Right cardiac atrium (tissue), 5 donors: ENCODE measurements at regions not wholly inside any gene's neighbourhood (a gene's known extent, or its start where the extent isn't known, plus 50 kb on each side); places are given as distances from the start of the nearest gene placed in this dataset.

ENCODE experiments used
- ATAC-seq, 2 donors: fragments of 200-7000 bp; cut with Tn5 transposase; one replicate each; pipeline versions ENCODE4 v1.8.0 to v1.9.1; 2020; ENCODE audit warnings: moderate library complexity in 2 of 2, mild to moderate bottlenecking in 1 of 2
- DNase-seq, 3 donors: peaks; one replicate each; pipeline ENCODE4 v3.0.0-alpha.2; 2020
- H3K27ac ChIP-seq: one replicate; pipeline ENCODE4 v1.5.1; 2013; ENCODE audit warnings: mild to moderate bottlenecking, low read length, control low read depth, moderate library complexity
- H3K27me3 ChIP-seq: one replicate; pipeline ENCODE4 v1.6.1; 2013; ENCODE audit not compliant: control insufficient read depth, insufficient read depth
- H3K4me1 ChIP-seq: one replicate; pipeline ENCODE4 v1.6.1; 2013; ENCODE audit warnings: low read length; ENCODE audit not compliant: control insufficient read depth, insufficient read depth
- H3K4me3 ChIP-seq: one replicate; pipeline ENCODE4 v1.5.1; 2013; ENCODE audit warnings: low read length, control low read depth
- H3K9me3 ChIP-seq: one replicate; pipeline ENCODE4 v1.6.1; 2013; ENCODE audit warnings: low read length; ENCODE audit not compliant: control insufficient read depth
- WGBS: extraction: QIAGEN DNeasy Blood & Tissue Kit; methylation state at CpG from one replicate; pipeline ENCODE4 v1.1.7; 2013; 5-methylcytosine and 5-hydroxymethylcytosine counted together
- intact Hi-C, 4 donors: fragments of 100-400 bp; cut with DNase I; formaldehyde crosslinking; loops; one replicate each; pipeline versions ENCODE4 v1.11.0 to v1.14.0; 2022 to 2023
- donor health status: healthy with polysubstance abuse.
- donor health status: DM: no; HTN: yes; CAD: no.
- donor health status: DM: no; HTN: no; CAD: no.
- donor health status: DM: no; HTN: yes; CAD: no; lungs with severe emphysema.
- donor health status: DM: yes; HTN: yes; CAD: no.

- Histone ChIP-seq H3K4me3 (no peak overlapping the region), H3K4me1 (peaks cover 2% of the 10 kb centered on the region), H3K27me3 (no peaks in the 10 kb centered on the region), H3K9me3 (no peaks in the 10 kb centered on the region), H3K27ac (no peak overlapping the region)
- ATAC-seq (no peak), DNase-seq (no peak)
- intact Hi-C loops, result no loop called here
Observed at GRCh38 chr7:32263611-32264010, 193.4 kb upstream of the PDE1C start.

DNA sequence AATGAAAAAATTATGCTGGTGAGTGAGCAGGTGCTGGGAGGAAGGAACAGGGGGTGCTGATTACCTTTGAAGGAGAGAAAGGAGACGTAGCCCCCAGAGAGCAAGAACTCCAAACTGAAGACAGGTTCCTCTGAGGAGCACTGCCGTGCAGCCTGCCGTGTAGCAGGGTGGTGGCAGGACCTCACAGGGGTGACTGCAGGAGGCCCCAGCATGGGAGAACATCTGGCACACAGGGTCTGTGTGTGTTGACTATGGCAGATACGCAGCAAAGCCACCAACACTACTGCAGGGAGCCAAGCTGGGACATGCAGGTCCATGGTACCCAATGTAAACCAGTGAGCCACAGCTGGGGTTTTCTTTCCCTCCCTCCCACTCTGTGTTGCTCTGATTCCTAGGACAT is 192.1 kb upstream of the PDE1C start:
- intact Hi-C loops, result no loop called here
- 66% methylated on average over 4 of the region's 4 CpGs for WGBS
- DNase-seq, result no peak
- peaks cover 7% of the 10 kb centered on the region for H3K4me1 ChIP-seq
- H3K27ac ChIP-seq, result no peak overlapping the region
- no peak overlapping the region for H3K4me3 ChIP-seq
- no peaks in the 10 kb centered on the region for H3K9me3 ChIP-seq
- no peak for ATAC-seq
- H3K27me3 ChIP-seq, result no peaks in the 10 kb centered on the region

GRCh38 chr7:32259931-32260596 is 189.9 kb upstream of the PDE1C start:
- intact Hi-C loops, result no loop called here
- DNase-seq (peak in 1 of 3 donors; percentile 40), ATAC-seq (peak; percentile 46 to 49)
- Histone ChIP-seq H3K27me3 (no peaks in the 10 kb centered on the region), H3K4me3 (no peak overlapping the region), H3K27ac (no peak overlapping the region), H3K9me3 (no peaks in the 10 kb centered on the region), H3K4me1 (peaks cover 9% of the 10 kb centered on the region)
- WGBS, result 60% methylated on average over 12 of the region's 12 CpGs

GRCh38 chr7:32258265-32258664 is 188.1 kb upstream of the PDE1C start:
- H3K9me3 ChIP-seq, result no peaks in the 10 kb centered on the region
- WGBS, result 76% methylated on average over 4 of the region's 4 CpGs
- no peak for DNase-seq
- no peak overlapping the region for H3K27ac ChIP-seq
- intact Hi-C loops, result no loop called here
- H3K4me1 ChIP-seq, result peaks cover 14% of the 10 kb centered on the region
- no peaks in the 10 kb centered on the region for H3K27me3 ChIP-seq
- no peak overlapping the region for H3K4me3 ChIP-seq
- no peak for ATAC-seq

DNA sequence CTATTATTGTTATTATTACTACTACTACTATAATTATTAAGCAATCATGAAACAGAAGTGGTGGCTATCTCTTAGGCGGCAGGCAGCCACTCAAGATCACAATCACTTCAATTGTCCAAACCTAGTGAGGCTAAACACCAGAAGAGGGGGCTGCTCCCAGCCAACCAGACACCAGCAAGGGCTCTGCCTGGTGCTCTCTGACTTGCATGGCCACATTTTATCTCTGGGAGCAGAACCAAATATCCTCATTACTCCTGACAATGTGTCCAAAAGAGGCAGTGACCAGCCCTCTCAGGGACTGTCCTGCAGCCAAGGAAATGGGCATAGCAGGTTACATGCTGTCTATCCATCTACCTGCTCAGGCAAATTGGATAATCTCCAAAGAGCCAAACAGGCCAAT is 187.4 kb upstream of the PDE1C start:
- WGBS, result 59% methylated on average over 1 of the region's 1 CpG
- no peak overlapping the region for H3K4me3 ChIP-seq

GRCh38 chr7:32256811-32257210 is 186.6 kb upstream of the PDE1C start:
- H3K4me3 ChIP-seq, result no peak overlapping the region
- ATAC-seq (no peak), DNase-seq (no peak)
- no peaks in the 10 kb centered on the region for H3K9me3 ChIP-seq
- 69% methylated on average over 2 of the region's 2 CpGs for WGBS
- intact Hi-C loops, result no loop called here
- H3K4me1 ChIP-seq, result peaks cover 14% of the 10 kb centered on the region
- H3K27ac ChIP-seq, result no peak overlapping the region
- H3K27me3 ChIP-seq, result no peaks in the 10 kb centered on the region

More for the DNA sequence above, 187.4 kb upstream of the PDE1C start:
- no peak for DNase-seq
- no peaks in the 10 kb centered on the region for H3K27me3 ChIP-seq
- peaks cover 14% of the 10 kb centered on the region for H3K4me1 ChIP-seq
- no peak overlapping the region for H3K27ac ChIP-seq
- no peaks in the 10 kb centered on the region for H3K9me3 ChIP-seq
- no peak for ATAC-seq
- intact Hi-C loops, result no loop called here

DNA sequence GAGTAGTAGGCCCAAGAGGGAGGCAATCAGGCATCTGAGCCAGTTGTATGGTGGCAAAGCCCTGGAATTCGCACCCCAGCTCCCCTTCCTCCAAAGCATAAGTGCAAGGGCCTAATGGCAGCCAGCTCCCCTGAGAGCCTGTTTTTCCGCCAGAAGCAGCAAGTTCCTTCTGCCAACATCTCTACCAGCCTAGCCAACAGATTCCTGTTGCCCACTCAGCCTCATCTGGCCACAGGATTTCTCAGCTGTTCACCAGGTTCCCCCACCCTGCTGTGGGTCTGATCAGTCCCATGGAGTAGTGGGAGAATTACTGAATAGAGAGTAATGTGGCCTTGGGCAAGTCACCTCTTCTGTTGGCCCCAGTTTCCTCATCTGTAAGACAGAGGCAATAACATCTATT is 186.2 kb upstream of the PDE1C start:
- Histone ChIP-seq H3K27me3 (no peaks in the 10 kb centered on the region), H3K4me3 (no peak overlapping the region), H3K4me1 (peaks cover 14% of the 10 kb centered on the region), H3K9me3 (no peaks in the 10 kb centered on the region), H3K27ac (no peak overlapping the region)
- DNase-seq (no peak), ATAC-seq (no peak)
- 60% methylated on average over 2 of the region's 2 CpGs for WGBS
- intact Hi-C loops, result no loop called here

- intact Hi-C loops, result no loop called here
Observed at GRCh38 chr7:32255036-32255435, 184.8 kb upstream of the PDE1C start.

DNA sequence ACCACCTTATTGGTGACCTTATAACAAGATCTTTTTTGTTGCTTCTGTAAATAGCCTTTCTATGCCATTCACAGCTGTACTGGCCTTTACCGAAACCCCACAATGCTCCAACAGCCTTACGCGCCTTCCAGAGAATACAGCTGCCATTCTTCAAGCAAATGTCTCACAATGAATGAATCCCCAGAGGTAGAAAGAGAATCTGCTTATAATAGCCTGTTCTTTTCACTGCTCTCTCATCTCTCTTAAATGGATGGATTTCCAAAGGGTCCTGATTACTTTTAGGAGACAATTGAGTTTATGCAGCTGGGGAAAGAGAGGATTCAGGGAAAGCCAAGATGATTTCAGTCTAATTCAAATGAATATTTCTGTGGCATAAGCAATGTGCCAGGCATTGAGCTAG is 183.1 kb upstream of the PDE1C start:
- no peaks in the 10 kb centered on the region for H3K27me3 ChIP-seq
- H3K27ac ChIP-seq, result no peak overlapping the region
- ATAC-seq (no peak), DNase-seq (no peak)
- peaks cover 15% of the 10 kb centered on the region for H3K4me1 ChIP-seq
- WGBS, result 67% methylated on average over 3 of the region's 3 CpGs
- H3K9me3 ChIP-seq, result no peaks in the 10 kb centered on the region
- intact Hi-C loops, result no loop called here
- H3K4me3 ChIP-seq, result no peak overlapping the region

More at GRCh38 chr7:32255036-32255435, 184.8 kb upstream of the PDE1C start:
- WGBS, result 33% methylated on average over 6 of the region's 6 CpGs
- no peaks in the 10 kb centered on the region for H3K27me3 ChIP-seq
- peaks cover 14% of the 10 kb centered on the region for H3K4me1 ChIP-seq
- no peak overlapping the region for H3K27ac ChIP-seq
- no peaks in the 10 kb centered on the region for H3K9me3 ChIP-seq
- H3K4me3 ChIP-seq, result no peak overlapping the region
- peak; percentile 71 to 86 (median 85) for DNase-seq
- ATAC-seq, result peak; percentile 84 to 89

DNA sequence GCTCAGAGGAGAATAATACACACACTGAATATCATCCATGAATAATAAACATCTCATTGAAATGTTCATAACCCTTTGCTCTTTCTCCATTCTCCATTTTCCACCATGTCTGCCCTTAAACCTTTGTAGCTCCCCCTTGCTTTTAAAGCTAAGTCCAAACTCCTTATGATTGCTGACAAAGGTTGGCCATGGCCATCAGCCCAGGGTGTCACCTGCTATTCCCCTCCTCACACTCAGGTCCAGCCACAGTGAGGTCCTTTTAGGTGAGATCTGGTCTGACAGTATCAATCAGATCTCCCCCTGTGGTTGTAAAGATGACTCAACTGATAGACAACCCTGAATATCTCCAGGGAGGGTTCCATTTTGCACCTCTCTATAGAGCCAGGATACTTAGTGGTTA is 181.5 kb upstream of the PDE1C start:
- DNase-seq (no peak), ATAC-seq (no peak)
- Histone ChIP-seq H3K9me3 (no peaks in the 10 kb centered on the region), H3K4me3 (no peak overlapping the region), H3K27me3 (no peaks in the 10 kb centered on the region), H3K27ac (no peak overlapping the region), H3K4me1 (peaks cover 11% of the 10 kb centered on the region)
- intact Hi-C loops, result no loop called here

DNA sequence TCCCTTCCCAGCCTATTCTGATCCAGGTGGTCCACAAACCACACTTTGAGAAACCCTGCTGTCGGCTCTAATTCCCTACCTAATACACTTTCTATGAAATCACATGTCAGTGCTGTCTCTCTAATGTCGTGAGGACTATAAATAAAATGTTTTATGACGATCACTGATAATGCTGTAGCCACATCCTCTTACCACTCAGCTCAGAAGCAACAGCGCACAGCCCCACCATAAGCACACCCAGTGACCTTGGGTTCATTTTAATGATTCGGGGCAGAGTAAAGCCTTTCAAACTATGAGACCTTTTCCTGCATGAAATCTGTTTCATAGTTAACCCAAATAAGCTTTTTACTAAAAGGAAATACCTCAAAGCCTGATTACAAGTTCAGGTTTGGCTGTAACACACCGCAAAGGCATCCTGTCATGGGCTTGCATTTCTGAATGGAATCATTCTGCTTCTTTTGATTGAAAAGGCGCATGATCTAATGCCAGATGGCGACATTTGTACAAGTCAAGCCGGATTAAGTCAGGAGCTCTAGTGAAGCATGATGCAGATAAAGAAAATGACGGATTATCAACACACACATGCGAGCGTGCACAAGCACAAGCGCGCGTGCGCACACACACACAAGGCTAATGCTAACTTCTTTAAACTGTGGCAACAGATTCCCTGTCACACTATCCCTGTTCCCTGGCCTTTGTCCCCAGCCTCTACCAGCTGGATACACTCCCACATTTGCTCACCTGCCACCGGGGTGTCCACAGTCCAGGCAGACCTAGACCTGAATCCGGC is 180.5 kb upstream of the PDE1C start:
- H3K4me3 ChIP-seq, result no peak overlapping the region

More for the DNA sequence above, 180.5 kb upstream of the PDE1C start:
- WGBS, result 65% methylated on average over 18 of the region's 18 CpGs
- no peaks in the 10 kb centered on the region for H3K27me3 ChIP-seq
- H3K4me1 ChIP-seq, result peaks cover 8% of the 10 kb centered on the region
- intact Hi-C loops, result no loop called here
- DNase-seq (peak in 2 of 3 donors; percentile 46 to 53), ATAC-seq (no peak)
- no peaks in the 10 kb centered on the region for H3K9me3 ChIP-seq
- no peak overlapping the region for H3K27ac ChIP-seq
